ENCODE measurements at regions not wholly inside any gene's neighbourhood (a gene's known extent, or its start where the extent isn't known, plus 50 kb on each side); places are given as distances from the start of the nearest gene placed in this dataset.

DNA sequence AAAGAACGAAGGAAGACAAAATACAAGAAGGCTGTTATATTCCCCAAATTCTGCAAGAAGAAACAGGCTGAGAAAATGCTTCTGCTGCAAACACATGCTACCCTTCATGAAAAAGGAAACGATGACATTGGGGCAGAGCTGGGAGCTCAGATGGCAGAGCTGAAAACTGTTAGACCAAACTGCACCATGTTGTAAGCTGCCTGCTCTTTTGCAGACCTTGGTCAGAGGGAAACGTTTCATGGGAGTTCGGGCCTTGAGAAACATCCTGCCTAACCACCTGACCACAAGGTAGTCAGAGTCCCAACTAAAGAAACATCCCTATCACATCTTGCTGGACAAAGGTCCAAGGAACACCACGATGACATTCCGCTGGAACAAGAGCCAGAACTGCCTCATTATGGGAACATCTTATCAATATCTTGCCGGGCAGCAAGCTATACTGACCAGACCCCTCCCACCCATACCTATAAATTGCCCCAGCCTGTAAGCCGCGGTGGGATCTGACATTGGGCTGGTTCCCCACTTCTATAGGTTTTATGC is 110.7 kb upstream of the CTSC start:
- DNase-seq (ENCODE audit: low read depth in 2 of 2): no peak

DNA sequence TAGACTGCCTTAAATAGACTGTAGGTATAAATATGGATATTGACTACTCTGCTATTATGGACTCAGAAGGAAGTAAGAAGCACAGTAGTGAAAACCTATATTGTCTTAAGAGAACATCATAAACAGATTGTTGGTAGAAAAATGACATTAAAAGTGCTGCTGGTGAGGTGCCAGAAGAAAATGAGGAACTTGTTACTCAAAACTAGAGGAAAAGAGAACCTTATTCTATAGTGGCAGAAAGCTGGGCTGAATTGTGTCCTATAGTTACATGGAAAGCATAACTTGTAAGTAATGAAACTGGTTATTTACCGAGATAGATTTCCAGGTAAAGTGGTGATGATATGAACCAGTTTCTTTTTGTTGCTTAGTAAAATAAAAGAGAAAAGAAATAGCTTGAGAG is 109.7 kb upstream of the CTSC start:
- DNase-seq (ENCODE audit: low read depth in 2 of 2): no peak

DNA sequence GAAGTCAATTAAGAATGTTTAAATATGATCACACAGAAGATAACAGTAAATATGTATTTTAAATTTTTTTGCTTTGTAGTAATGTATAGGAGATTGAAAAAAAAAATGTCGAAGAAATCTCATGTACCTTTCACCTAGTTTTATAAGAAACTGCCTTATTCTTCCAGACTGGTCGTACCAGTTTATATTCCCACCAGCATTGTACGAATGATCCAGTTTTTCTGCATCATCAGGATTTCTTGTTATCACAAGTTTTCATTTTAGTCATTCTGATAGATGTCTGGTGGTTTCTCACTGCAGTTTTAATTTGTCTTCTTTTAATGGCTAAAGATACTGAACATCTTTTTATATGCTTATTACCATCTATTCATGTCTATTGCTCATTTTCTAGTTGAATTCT is 101.8 kb upstream of the CTSC start:
- no peak for DNase-seq (ENCODE audit: low read depth in 2 of 2)

DNA sequence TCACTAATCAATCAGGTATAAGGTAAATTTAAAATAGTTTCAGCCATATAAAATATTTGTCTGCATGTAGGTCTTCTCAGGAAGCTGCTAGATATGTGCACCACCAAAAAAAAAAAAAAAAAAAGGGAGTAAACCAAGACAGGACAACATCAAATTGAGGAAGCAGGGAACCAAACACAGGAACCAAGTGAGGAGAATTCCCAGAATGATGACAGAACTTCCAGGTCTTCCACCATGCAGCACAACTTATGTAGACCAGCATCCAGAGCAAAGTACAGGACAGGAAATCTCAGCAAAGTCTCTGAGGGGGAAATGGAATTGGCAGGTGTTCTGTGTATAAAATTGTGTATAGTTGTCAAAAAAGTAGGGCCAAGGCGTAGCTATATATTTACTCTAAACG is 101.2 kb upstream of the CTSC start:
- DNase-seq (ENCODE audit: low read depth in 2 of 2): no peak

DNA sequence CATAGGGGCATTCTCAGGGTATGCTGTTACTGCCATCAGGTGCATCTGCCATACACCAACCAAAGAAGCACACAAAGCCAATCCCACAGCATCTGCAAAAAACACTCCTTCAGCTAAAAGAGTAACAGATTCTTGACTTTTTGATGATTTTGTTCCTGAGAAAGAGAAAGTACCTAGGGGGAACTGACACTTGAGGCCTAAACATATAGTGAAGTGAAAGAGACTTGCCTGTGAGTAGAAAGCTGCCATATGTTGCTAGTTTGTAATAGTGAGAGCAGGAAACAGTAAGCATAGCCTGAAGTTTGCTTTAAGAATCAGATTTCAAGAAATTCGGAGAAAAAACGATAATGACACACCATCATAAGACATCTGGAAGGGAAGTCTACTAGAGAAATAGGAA is 97.9 kb upstream of the CTSC start:
- no peak for DNase-seq (ENCODE audit: low read depth in 2 of 2)

DNA sequence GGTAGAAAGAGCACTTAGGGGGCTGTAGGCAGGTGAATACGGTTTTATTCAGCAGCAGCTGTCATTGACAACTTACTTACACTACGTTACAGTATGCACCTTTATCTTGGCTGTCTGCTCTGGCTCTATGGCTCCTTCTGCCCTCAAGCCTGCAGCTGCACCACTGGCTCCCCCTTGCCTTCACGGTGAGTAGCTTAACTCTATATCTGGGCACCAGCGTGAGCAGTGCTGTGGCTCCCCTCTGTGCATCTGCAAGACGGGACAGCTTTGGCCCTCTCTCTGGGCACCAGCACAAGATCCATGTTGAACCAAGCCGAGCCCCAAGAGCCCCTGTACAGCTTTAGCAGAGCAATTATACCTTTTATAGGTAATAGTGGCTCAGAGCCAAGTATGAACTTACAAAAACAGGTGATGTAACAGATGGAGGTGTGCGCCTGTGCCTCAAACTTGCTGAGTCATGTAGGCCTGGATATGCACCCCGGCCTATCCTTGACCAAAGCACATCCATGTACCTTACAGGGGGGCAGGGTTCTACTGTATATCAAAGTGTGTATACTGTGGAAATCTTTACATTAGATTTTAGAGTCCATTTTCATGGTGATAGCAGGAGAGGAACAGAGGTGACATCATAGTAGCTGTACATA is 96.9 kb upstream of the CTSC start:
- DNase-seq (ENCODE audit: low read depth in 2 of 2): no peak

DNA sequence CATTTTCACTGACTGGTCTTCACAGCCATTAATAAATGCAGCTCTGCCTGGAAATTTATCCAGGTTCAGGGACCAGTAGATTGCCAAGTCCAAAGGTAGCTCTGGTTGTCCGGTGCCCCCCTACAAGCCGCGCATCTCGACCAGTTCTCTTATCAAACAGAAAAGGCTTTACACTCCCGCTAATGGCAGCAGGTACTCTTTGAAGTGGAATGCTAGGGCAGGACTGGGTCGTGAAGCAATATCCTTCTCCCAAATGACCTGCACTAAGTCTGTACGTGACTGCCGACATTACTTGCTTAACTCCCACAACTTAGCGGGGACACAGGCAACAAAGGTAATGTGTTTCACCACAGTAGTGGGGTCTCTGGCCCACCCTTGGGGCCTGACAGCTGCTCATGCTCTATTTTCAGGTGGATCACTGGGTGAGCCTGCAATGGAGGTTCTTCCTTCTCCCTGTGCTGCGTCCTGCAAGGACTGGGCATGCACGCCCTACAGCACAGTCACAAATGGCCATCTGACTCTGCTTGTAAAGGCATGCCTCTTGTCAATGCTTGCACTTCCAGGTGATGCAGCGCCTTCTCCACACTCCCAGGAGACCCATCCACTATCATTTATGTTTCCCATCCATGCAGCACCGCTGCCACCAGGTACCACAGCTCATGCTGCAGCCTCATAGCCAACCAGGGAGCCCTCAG is 96.1 kb upstream of the CTSC start:
- no peak for DNase-seq (ENCODE audit: low read depth in 2 of 2)

DNA sequence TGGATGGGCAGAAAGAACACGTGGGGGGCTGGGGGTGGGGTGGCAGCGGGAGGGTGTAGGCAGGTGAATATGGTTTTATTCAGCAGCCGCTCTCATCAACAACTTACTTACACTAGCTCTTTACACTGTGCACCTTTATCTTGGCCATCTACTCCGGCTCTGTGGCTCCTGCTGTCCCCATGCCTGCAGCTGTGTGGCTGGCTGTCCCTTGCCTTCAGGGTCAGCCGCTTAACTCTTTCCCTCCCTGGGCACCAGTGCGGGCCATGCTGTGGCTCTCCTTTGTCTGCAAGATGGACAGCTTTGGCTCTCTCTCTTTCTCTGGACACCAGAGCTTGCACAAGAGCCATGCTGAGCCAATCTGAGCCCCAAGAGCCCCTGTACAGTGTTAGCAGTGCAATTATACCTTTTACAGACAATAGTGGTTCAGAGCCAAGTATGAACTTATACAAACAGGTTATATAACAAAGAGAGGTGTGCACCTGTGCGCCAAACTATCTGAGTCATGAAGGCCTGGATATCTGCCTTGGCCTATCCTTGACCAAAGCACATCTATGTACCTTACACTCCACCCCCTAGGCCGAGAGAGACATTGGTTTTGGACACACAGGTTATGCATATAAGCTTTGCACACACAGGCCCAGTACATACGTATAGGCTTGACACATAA is 94.3 kb upstream of the CTSC start:
- no peak for DNase-seq (ENCODE audit: low read depth in 2 of 2)

DNA sequence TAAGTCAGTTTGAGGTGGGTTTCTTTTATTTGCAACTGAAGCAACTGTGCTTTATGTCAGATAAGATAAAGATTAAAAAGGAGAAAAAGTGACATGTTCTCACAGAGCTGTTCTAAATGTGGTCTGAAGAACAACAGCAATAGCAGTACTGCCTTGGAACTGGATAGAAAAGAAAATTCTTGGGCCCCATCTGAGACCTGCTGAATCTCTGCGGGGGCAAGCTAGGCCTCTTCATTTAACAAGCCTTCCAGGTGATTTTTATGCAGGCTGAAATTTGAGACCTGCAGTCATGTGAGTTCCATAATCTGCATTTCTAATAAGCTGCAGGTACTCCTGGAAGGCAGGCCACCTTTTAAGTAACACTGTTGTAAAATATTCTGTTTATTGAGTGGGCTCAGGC is 91.4 kb upstream of the CTSC start:
- DNase-seq (ENCODE audit: low read depth in 2 of 2): no peak

DNA sequence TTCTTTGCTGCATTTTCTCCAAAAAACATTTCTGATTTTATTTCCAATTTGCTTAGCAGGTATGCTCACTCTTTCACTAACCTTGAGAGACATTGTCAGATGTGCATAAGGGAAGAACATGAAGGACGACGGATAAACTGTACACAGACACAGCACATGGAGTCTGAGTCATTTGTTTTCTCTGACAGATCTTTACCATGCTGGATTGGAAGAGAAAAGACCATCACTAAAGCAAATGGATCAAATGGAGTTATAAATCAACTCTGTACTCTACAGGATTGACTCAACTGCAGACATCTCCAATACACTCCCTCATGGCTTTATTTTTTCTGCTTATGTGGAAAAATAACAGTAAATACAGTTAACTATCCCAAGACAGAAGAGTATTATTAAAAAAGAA is 90.2 kb upstream of the CTSC start:
- DNase-seq (ENCODE audit: low read depth in 2 of 2): no peak

DNA sequence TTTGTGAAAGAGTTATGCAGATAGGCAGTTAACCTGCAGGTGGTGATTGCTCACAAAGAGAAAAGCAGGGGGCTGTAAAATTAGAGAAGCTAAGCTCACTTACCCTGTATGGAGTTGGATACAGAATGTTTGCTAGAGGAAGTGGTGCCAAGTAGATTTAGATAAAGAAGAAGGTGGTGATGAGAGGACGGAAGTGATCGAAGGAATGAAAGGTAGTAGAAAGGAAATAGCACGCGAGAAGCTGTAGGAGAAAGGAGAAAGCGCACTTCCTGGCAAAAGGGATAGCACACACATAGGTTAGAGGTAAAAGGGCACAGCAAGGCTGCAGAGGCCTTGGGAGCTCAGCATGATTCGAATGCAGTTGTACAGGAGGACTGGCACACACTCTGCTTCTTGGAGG is 87.3 kb upstream of the CTSC start:
- DNase-seq (ENCODE audit: low read depth in 2 of 2): no peak

DNA sequence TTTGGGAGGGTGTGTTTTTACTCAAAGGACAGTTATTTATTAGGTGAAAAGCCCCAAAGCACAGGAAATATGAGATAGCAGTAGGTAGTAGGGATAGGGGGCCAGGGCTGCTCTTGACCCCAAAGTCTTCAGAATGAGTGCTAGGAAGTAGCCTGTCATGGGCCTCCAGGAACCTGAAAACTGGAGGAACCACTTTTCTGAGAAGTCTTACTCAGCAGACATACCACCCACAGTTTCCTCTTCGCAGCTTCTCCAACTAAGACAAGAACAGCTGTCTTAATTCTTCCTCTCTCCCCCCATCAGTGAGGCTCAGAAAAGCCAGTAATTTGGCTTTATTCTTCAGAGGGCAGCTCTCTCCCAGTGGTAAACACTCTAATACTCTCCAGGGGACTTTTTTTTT is 84.0 kb upstream of the CTSC start:
- no peak for DNase-seq (ENCODE audit: low read depth in 2 of 2)

DNA sequence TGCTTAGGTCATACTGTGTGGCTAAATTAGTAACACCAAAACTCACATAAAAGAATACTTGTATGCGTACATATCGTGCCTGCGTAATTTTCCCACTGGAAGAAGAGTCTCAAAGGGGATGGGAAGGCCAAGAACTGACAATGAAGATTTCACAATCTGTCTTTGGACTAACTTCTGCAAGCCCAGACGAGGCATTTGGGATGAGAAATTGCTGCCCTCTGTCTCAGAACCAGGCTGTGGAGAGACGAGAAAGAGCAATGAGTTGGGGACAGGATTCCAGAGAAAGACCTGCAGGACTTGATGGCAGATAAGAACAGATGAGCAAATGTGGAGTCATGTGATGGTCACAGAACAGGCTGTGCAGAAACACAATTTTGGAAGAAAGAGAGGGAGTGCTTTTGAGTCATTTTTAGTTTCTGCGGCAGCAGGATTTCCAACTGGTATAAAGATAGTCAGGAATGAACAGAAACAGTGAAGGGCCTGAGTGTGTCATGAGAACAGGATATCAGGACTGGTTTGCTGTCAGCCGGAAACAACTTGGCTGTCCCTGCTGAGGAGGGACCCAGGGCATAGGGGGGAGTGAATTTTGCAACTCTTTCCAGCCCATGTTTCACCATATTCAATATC is 82.7 kb upstream of the CTSC start:
- DNase-seq (ENCODE audit: low read depth in 2 of 2): no peak

DNA sequence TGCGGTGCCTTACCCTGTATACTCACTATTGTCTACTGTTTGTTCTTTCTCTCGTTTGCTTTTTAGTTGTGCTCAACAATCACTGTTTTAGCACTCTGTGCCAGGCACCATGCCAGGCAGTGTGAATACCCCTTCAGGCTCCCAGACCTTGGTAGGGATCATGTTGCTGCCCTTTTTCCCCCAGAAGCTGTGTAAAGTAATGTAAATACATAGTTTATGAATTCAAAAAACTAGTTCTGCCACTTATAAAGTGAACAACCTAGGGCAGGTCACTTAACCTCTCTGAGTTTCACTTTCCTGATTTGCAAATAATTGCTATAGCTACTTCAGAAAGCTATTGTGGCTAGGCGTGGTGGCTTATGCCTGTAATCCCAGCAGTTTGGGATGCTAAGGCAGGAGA is 81.0 kb upstream of the CTSC start:
- DNase-seq (ENCODE audit: low read depth in 2 of 2): no peak

DNA sequence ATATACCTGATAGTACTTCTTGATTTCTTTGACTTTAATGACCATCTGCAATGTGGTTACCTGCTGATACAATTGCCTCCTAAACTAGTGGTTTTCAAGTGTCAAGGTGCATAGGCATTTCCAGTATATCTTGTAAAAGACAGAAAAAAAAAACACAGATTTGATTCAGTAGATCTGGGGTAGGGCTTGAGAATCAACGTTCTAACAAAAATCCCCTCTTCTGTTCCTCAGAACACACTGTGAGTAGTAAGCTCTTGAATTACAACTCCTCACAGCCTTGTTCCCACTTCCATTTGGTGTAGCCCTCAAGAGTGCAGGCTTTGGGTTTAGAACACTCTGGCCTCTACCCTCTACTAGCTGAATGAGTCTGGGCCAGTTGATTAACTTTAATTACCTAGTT is 78.0 kb upstream of the CTSC start:
- DNase-seq (ENCODE audit: low read depth in 2 of 2): no peak

DNA sequence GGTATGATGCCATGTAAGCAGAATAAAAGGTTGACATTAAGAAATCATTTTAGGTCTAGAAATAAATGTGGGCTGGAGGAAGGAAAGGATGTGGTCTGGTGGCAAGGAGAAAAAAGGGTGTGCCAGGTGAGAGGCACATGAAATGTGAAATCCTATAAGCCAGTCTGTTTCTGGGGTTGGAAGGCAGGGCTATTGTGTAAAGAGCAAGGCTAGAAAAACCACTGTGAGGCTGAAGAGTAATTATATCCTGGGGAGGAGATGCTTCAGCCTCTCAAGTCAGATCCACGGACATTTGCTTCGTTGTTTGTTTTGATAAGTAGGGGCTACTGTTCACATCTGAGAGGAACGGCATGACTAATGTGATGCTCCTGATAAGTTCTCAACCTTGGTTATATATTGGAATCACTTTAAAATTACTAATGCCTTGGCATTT is 77.5 kb upstream of the CTSC start:
- peak in 1 of 2 donors; percentile 61 for DNase-seq (ENCODE audit: low read depth in 2 of 2)

DNA sequence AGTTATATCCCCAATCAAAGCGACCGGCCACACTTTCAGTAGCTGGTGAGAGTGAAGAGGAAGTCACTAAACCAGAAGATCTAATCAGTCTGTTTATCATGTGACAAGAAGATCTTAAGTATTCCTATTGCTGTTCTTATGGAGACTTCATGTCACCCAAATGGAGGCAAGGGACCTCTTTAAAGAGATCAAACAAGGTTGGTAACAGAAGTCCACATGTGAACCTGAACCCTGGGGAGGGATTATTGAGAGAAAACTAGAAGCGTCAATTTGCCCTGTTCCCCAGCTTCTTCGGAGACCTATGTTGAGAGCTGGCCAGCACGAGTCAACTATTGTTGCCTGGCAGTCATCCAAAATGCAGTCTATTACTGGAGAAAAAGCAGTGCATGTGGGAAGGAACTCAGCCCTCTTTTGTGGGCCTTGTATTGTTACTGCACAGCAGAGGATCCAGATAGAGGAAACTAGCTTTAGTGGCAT is 76.9 kb upstream of the CTSC start:
- peak; percentile 1 to 93 for DNase-seq (ENCODE audit: low read depth in 2 of 2)

DNA sequence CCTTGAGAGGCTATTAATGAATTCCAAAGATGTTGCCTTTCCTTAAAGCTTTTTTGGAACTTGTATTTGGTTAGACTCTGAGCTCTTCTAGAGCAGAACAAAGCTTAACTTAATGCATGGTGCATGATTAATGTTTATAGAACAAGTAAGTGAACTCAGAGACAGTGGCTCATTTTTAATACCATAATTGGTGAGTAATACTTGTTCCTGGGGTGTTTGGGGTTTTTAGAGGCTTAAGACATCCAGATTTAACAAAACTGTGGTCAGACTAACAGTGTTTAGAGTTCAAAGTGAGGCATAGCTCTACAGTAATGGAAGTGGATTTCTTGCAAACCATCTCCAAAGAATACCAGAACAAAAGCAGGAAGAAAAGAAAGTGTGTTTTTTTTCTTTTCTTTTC is 73.7 kb upstream of the CTSC start:
- no peak for DNase-seq (ENCODE audit: low read depth in 2 of 2)

DNA sequence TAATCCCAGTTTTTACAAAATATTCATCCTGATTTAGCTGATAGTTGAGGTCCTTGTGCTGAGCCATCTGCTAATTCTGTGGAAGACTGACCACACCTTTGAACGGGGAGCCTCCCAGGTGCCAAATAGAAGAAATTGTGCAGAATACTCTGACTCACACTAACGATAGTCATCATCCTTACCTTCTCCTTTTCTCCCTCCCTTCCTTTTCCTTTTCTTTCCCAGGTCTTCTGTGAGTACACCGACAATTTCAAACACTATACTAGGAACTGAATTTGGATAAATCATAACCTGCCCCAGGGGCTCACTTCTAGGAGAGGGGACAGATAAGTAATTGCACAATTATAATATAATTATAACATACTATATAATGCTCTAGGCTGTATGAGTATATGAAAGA is 73.1 kb upstream of the CTSC start:
- DNase-seq (ENCODE audit: low read depth in 2 of 2): no peak

DNA sequence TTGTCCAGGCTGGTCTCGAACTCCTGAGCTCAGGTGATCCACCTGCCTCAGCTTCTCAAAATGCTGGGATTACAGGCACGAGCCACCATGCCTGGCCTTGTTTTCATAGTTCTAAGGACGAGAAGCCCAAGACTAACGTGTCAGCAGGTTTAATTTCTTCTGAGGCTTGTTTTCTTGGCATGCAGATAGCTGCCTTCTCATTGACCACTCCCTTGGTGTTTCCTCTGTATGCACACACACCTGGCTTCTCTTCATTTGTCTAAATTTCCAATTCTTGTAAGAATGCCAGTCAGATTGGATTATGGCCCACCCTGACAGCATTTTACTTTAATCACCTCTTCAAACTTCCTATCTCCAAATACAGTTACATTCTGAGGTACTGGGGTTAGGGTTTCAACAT is 72.5 kb upstream of the CTSC start:
- no peak for DNase-seq (ENCODE audit: low read depth in 2 of 2)

DNA sequence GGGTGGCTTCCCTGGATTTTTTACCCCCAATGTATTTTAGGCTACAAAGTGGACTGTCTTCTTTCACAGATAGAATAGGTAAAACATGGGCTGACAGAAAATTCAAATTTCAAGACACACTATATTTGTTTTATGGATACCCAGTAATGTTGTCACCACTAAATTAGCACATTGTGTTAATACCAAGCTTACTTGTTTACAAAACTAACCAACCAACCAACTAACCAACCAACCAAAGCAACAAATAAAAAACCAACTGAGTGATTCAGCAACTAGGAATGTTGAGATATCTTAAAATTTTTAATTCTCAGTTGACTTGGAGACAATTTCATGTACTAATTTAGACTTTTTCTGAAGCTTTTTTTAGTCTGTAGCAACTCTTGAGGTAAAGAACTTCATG is 69.3 kb upstream of the CTSC start:
- DNase-seq (ENCODE audit: low read depth in 2 of 2): no peak

DNA sequence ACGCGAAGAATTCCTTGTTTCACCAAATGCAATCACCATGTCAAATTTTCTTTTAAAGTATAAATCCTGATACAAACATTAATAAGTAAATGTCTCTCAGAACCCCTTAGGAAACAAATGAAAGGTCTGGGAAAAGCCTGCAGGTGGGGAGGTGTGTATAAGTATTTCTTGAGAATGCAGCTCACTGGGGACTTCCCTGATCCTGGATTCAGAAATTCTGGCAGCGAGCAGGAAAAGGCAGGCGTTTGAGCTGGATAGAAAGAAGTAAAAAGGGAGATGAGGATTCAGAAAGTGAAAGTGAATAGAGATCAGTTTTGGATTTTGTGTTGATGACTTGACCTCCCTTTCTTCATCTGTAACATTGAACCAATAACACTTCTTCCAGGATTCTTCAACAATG is 68.3 kb upstream of the CTSC start:
- no peak for DNase-seq (ENCODE audit: low read depth in 2 of 2)

Measured in dermis microvascular lymphatic vessel endothelial cell (primary cell).